ENCODE measurements at regions not wholly inside any gene's neighbourhood (a gene's known extent, or its start where the extent isn't known, plus 50 kb on each side); places are given as distances from the start of the nearest gene placed in this dataset.

GRCh38 chr16:63331111-63331510, 1294.9 kb upstream of the CDH8 start:
- TF ChIP-seq EZH2 (IDR thresholded peaks at IDR 0.05) (no peak), FOXP2 (optimal IDR thresholded peaks at IDR 0.05; ENCODE audit: control extremely low read depth, extremely low read length, insufficient read depth) (no peak), POLR2AphosphoS5 (IDR thresholded peaks at IDR 0.05; ENCODE audit: borderline replicate concordance, low read depth, low read length) (no peak)
- H3K27ac ChIP-seq, result no peak overlapping the region
- no peaks in the 10 kb centered on the region for H3K9me3 ChIP-seq (ENCODE audit: low read depth, low read length)
- no peak for DNase-seq (ENCODE audit: low read depth, low spot score)
- H3K9ac ChIP-seq (ENCODE audit: insufficient read length), result no peak overlapping the region
- H3K4me3 ChIP-seq, result no peak overlapping the region
- H3K36me3 ChIP-seq (ENCODE audit: insufficient read depth, low read length), result no peaks in the 10 kb centered on the region

DNA sequence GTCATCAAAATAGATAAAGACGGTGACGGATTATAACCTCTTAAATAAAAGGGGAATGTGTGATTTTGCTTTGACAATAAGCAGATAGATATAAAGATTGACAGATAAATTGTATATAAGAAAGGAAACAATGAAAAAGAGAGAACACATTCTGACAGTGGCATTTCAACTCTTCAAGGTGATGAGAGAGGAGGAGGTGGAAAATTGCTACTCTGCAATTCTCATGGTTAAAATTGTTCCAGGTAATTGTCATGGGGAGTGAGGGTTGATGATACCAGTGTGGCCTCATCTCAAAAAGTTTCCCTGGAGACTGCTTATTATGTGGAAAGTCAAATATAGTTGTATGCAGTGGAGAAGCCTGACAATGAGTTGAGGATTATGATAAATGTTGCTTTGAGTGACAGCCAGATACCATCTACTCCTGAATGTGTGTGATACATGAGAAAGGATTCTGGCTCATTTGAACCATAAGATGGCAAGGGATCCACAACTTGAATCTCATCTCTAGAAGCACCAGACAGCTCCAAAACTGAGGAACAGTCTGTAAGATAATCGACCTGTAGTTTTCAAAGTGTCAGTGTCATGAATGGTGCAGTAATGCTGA, 1290.6 kb upstream of the CDH8 start:
- Histone ChIP-seq H3K9me3 (ENCODE audit: low read depth, low read length) (no peaks in the 10 kb centered on the region), H3K9ac (ENCODE audit: insufficient read length) (no peak overlapping the region), H3K36me3 (ENCODE audit: insufficient read depth, low read length) (no peaks in the 10 kb centered on the region), H3K4me3 (no peak overlapping the region), H3K27ac (no peak overlapping the region)
- TF ChIP-seq EZH2 (IDR thresholded peaks at IDR 0.05), result no peak
- no peak for TF ChIP-seq FOXP2 (optimal IDR thresholded peaks at IDR 0.05; ENCODE audit: control extremely low read depth, extremely low read length, insufficient read depth)
- no peak for TF ChIP-seq POLR2AphosphoS5 (IDR thresholded peaks at IDR 0.05; ENCODE audit: borderline replicate concordance, low read depth, low read length)
- DNase-seq (ENCODE audit: low read depth, low spot score), result no peak

GRCh38 chr16:63323722-63324705, 1287.8 kb upstream of the CDH8 start:
- no peak for DNase-seq (ENCODE audit: low read depth, low spot score)
- Histone ChIP-seq H3K9ac (ENCODE audit: insufficient read length) (no peak overlapping the region), H3K27ac (no peak overlapping the region)

DNA sequence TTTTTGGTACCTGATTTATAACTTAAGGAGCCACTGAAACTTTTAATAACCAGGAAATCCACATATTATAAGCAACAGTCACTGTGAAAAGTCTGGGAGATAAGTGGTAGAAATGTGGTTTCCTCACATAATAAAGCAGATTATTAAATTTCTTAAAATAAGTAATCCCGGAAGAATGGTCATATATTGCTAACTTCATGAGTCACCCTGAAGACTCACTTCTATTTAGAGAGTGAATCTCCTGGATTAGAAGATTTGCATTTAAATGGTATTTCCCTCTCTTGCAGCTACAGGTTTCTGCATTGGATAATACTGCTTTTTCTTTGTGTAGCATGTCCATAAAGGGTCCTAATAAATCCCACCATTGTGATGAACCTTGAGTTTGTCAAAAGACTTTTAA, 1286.8 kb upstream of the CDH8 start:
- Histone ChIP-seq H3K4me3 (no peak overlapping the region), H3K9me3 (ENCODE audit: low read depth, low read length) (no peaks in the 10 kb centered on the region), H3K27ac (no peak overlapping the region), H3K36me3 (ENCODE audit: insufficient read depth, low read length) (no peaks in the 10 kb centered on the region), H3K9ac (ENCODE audit: insufficient read length) (no peak overlapping the region)
- TF ChIP-seq POLR2AphosphoS5 (IDR thresholded peaks at IDR 0.05; ENCODE audit: borderline replicate concordance, low read depth, low read length) (no peak), FOXP2 (optimal IDR thresholded peaks at IDR 0.05; ENCODE audit: control extremely low read depth, extremely low read length, insufficient read depth) (no peak), EZH2 (IDR thresholded peaks at IDR 0.05) (no peak)
- peak; percentile 20 for DNase-seq (ENCODE audit: low read depth, low spot score)

More at GRCh38 chr16:63323722-63324705, 1287.8 kb upstream of the CDH8 start:
- TF ChIP-seq FOXP2 (optimal IDR thresholded peaks at IDR 0.05; ENCODE audit: control extremely low read depth, extremely low read length, insufficient read depth) (no peak), EZH2 (IDR thresholded peaks at IDR 0.05) (no peak), POLR2AphosphoS5 (IDR thresholded peaks at IDR 0.05; ENCODE audit: borderline replicate concordance, low read depth, low read length) (no peak)
- H3K4me3 ChIP-seq, result no peak overlapping the region
- H3K36me3 ChIP-seq (ENCODE audit: insufficient read depth, low read length), result no peaks in the 10 kb centered on the region
- H3K9me3 ChIP-seq (ENCODE audit: low read depth, low read length), result no peaks in the 10 kb centered on the region

- TF ChIP-seq FOXP2 (optimal IDR thresholded peaks at IDR 0.05; ENCODE audit: control extremely low read depth, extremely low read length, insufficient read depth) (no peak), POLR2AphosphoS5 (IDR thresholded peaks at IDR 0.05; ENCODE audit: borderline replicate concordance, low read depth, low read length) (no peak), EZH2 (IDR thresholded peaks at IDR 0.05) (no peak)
- Histone ChIP-seq H3K27ac (no peak overlapping the region), H3K4me3 (no peak overlapping the region), H3K9ac (ENCODE audit: insufficient read length) (no peak overlapping the region), H3K9me3 (ENCODE audit: low read depth, low read length) (no peaks in the 10 kb centered on the region), H3K36me3 (ENCODE audit: insufficient read depth, low read length) (no peaks in the 10 kb centered on the region)
- DNase-seq (ENCODE audit: low read depth, low spot score), result no peak
Measured at GRCh38 chr16:63315229-63315628, 1279.0 kb upstream of the CDH8 start.

- no peak overlapping the region for H3K27ac ChIP-seq
- no peak overlapping the region for H3K9ac ChIP-seq (ENCODE audit: insufficient read length)
Measured at GRCh38 chr16:63312346-63312745, 1276.1 kb upstream of the CDH8 start.

GRCh38 chr16:63311313-63311712, 1275.1 kb upstream of the CDH8 start:
- no peaks in the 10 kb centered on the region for H3K9me3 ChIP-seq (ENCODE audit: low read depth, low read length)
- H3K4me3 ChIP-seq, result no peak overlapping the region
- no peak overlapping the region for H3K9ac ChIP-seq (ENCODE audit: insufficient read length)
- DNase-seq (ENCODE audit: low read depth, low spot score), result no peak
- H3K36me3 ChIP-seq (ENCODE audit: insufficient read depth, low read length), result no peaks in the 10 kb centered on the region
- H3K27ac ChIP-seq, result no peak overlapping the region
- no peak for TF ChIP-seq POLR2AphosphoS5 (IDR thresholded peaks at IDR 0.05; ENCODE audit: borderline replicate concordance, low read depth, low read length)
- no peak for TF ChIP-seq EZH2 (IDR thresholded peaks at IDR 0.05)
- no peak for TF ChIP-seq FOXP2 (optimal IDR thresholded peaks at IDR 0.05; ENCODE audit: control extremely low read depth, extremely low read length, insufficient read depth)

More at GRCh38 chr16:63312346-63312745, 1276.1 kb upstream of the CDH8 start:
- no peak for TF ChIP-seq FOXP2 (optimal IDR thresholded peaks at IDR 0.05; ENCODE audit: control extremely low read depth, extremely low read length, insufficient read depth)
- no peak for TF ChIP-seq EZH2 (IDR thresholded peaks at IDR 0.05)
- Histone ChIP-seq H3K9me3 (ENCODE audit: low read depth, low read length) (no peaks in the 10 kb centered on the region), H3K36me3 (ENCODE audit: insufficient read depth, low read length) (no peaks in the 10 kb centered on the region), H3K4me3 (peak overlapping the region; percentile 28; the same call in 1 of the 2 replicates)
- DNase-seq (ENCODE audit: low read depth, low spot score), result peak; percentile 45

GRCh38 chr16:63302811-63303210, 1266.6 kb upstream of the CDH8 start:
- H3K9me3 ChIP-seq (ENCODE audit: low read depth, low read length), result no peaks in the 10 kb centered on the region
- TF ChIP-seq EZH2 (IDR thresholded peaks at IDR 0.05), result no peak
- no peak for TF ChIP-seq FOXP2 (optimal IDR thresholded peaks at IDR 0.05; ENCODE audit: control extremely low read depth, extremely low read length, insufficient read depth)
- no peak for TF ChIP-seq POLR2AphosphoS5 (IDR thresholded peaks at IDR 0.05; ENCODE audit: borderline replicate concordance, low read depth, low read length)
- H3K4me3 ChIP-seq, result no peak overlapping the region
- no peaks in the 10 kb centered on the region for H3K36me3 ChIP-seq (ENCODE audit: insufficient read depth, low read length)
- no peak overlapping the region for H3K27ac ChIP-seq
- no peak overlapping the region for H3K9ac ChIP-seq (ENCODE audit: insufficient read length)
- DNase-seq (ENCODE audit: low read depth, low spot score), result no peak

All from SK-N-MC (cell line).